Transverse colon (tissue), 4 donors: ENCODE measurements at regions not wholly inside any gene's neighbourhood (a gene's known extent, or its start where the extent isn't known, plus 50 kb on each side); places are given as distances from the start of the nearest gene placed in this dataset.

Source experiments
- CTCF ChIP-seq, 5 experiments: fragments of 200-600 bp in 3 of 5; fragments of 450-650 bp in 2 of 5; sonication (generic) in 3 of 5; IDR thresholded peaks; 1 replicate in 2 of 5; 2 replicates in 3 of 5; pipeline ENCODE4 v1.5.1; 2016 to 2017; ENCODE audit warnings: antibody characterized with exemption in 5 of 5, inconsistent platforms in 3 of 5, mild to moderate bottlenecking in 2 of 5, moderate library complexity in 1 of 5
- POLR2A ChIP-seq: fragments of 450-650 bp; IDR thresholded peaks from one replicate; pipeline ENCODE4 v1.6.1; 2016; ENCODE audit warnings: antibody characterized with exemption, mild to moderate bottlenecking, moderate library complexity
- POLR2AphosphoS5 ChIP-seq, 3 donors: sonication (generic); formaldehyde crosslinking; IDR thresholded peaks; one replicate each; pipeline ENCODE4 v1.6.1; 2016; ENCODE audit warnings: antibody characterized with exemption in 3 of 3

DNA sequence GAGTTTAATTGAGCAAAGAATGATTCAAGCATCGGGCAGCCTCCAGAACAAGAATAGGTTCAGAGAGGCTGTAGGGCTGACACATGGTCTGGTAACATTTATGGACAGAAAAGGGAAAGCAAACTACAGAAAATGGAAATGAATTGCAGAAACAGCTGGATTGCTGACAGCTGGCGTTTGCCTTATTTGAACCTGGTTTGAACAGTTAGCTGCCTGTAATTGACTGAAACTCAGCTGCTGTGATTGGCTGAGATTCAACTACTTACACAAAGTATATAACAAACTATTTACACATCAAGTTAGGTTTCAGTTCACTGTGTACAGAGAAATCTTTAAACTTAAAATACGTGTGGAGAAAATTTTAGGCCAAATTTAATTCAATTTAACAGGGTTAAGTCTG, 441.7 kb downstream of the PRELID2 start:
- TF ChIP-seq CTCF (IDR thresholded peaks at IDR 0.05) = no peak
- TF ChIP-seq POLR2A = no peak
- TF ChIP-seq POLR2AphosphoS5 (IDR thresholded peaks at IDR 0.05) = no peak
